Right lobe of liver (tissue), 6 donors: ENCODE measurements at regions not wholly inside any gene's neighbourhood (a gene's known extent, or its start where the extent isn't known, plus 50 kb on each side); places are given as distances from the start of the nearest gene placed in this dataset.
A peak's percentile ranks its signal among the peaks of the same experiment; 100 is the strongest.

Experiments used
- ATAC-seq, 4 donors: fragments of 200-7000 bp; cut with Tn5 transposase; one replicate each; pipeline ENCODE4 v1.9.1; 2020; ENCODE audit warnings: mild to moderate bottlenecking in 4 of 4, moderate library complexity in 4 of 4
- DNase-seq, 3 donors: peaks; one replicate each; pipeline ENCODE4 v3.0.0-alpha.2; 2020
- H3K27ac ChIP-seq, 3 donors: fragments of 200-600 bp; one replicate each; pipeline ENCODE4 v1.8.0; 2022
- H3K27me3 ChIP-seq, 2 donors: fragments of 200-600 bp; one replicate each; pipeline ENCODE4 v1.8.0; 2022
- H3K36me3 ChIP-seq, 4 donors: fragments of 200-600 bp; sonication (generic) in 1 of 4; one replicate each; pipeline versions ENCODE4 v1.5.1 to v1.8.0; 2017 to 2022; ENCODE audit warnings: control low read depth in 1 of 4
- H3K4me1 ChIP-seq, 4 donors: fragments of 200-600 bp; sonication (generic) in 1 of 4; one replicate each; pipeline versions ENCODE4 v1.5.1 to v1.8.0; 2017 to 2022; ENCODE audit warnings: control low read depth in 1 of 4
- H3K4me3 ChIP-seq, 3 donors: fragments of 200-600 bp; one replicate each; pipeline ENCODE4 v1.8.0; 2022
- H3K9me3 ChIP-seq, 4 donors: fragments of 200-600 bp; sonication (generic) in 1 of 4; one replicate each; pipeline versions ENCODE4 v1.5.1 to v1.8.0; 2017 to 2022; ENCODE audit warnings: control low read depth in 1 of 4
- CTCF ChIP-seq, 4 donors: fragments of 200-600 bp in 3 of 4; fragments of 450-650 bp in 1 of 4; IDR thresholded peaks; one replicate each; pipeline versions ENCODE4 v1.5.1 to v1.8.0; 2016 to 2022; ENCODE audit warnings: antibody characterized with exemption in 4 of 4, mild to moderate bottlenecking in 2 of 4
- POLR2A ChIP-seq: fragments of 450-650 bp; IDR thresholded peaks from one replicate; pipeline ENCODE4 v1.6.1; 2017; ENCODE audit warnings: antibody characterized with exemption, mild to moderate bottlenecking
- WGBS: methylation state at CpG from one replicate; pipeline ENCODE4 v1.1.6; 2018; ENCODE audit warnings: low coverage, low lambda C conversion rate; ENCODE audit not compliant: insufficient coverage; ENCODE audit errors: missing lambda C conversion rate; 5-methylcytosine and 5-hydroxymethylcytosine counted together
- intact Hi-C, 2 donors: fragments of 100-400 bp; cut with DNase I; formaldehyde crosslinking; loops; one replicate each; pipeline versions ENCODE4 v1.11.2 to v1.14.1; 2022
- donor health status: DM: no; HTN: yes; CAD: no.
- donor health status: DM: no; HTN: no; CAD: no.
- donor health status: DM: no; HTN: no; CAD: no.
- donor health status: DM: no; HTN: yes; CAD: no.
- donor health status: DM: no; HTN: yes; CAD: no.

- Histone ChIP-seq H3K9me3 (no peaks in the 10 kb centered on the region), H3K4me3 (peak overlapping the region in 1 of 3 donors; percentile 19), H3K36me3 (no peaks in the 10 kb centered on the region), H3K4me1 (peaks cover 0 to 40% (median 0%) of the 10 kb centered on the region in 4 donors), H3K27ac (no peak overlapping the region), H3K27me3 (peaks cover 28 to 54% of the 10 kb centered on the region in 2 donors)
- no peak for DNase-seq
- 2% methylated on average over 42 of the region's 71 CpGs for WGBS
- ATAC-seq = peak in 3 of 4 donors; percentile 24 to 39 (median 30)
- TF ChIP-seq CTCF (IDR thresholded peaks at IDR 0.05) = no peak
- no peak for TF ChIP-seq POLR2A
- intact Hi-C loops = no loop called here
Observed at GRCh38 chr3:43996379-43997301, 245.0 kb upstream of the TOPAZ1 start.

GRCh38 chr3:43997316-43997715 lies 244.4 kb upstream of the TOPAZ1 start:
- DNase-seq (no peak), ATAC-seq (no peak)
- H3K27ac ChIP-seq = no peak overlapping the region
- peaks cover 28 to 54% of the 10 kb centered on the region in 2 donors for H3K27me3 ChIP-seq
- intact Hi-C loops = no loop called here
- 4% methylated on average over 12 of the region's 12 CpGs for WGBS
- no peaks in the 10 kb centered on the region for H3K36me3 ChIP-seq
- H3K4me3 ChIP-seq = no peak overlapping the region
- no peaks in the 10 kb centered on the region for H3K9me3 ChIP-seq
- H3K4me1 ChIP-seq = peaks cover 0 to 40% (median 0%) of the 10 kb centered on the region in 4 donors
- no peak for TF ChIP-seq POLR2A

GRCh38 chr3:43997788-43998369 lies 243.8 kb upstream of the TOPAZ1 start:
- no peak overlapping the region for H3K4me3 ChIP-seq
- peaks cover 28 to 54% of the 10 kb centered on the region in 2 donors for H3K27me3 ChIP-seq
- DNase-seq (no peak), ATAC-seq (no peak)
- no peaks in the 10 kb centered on the region for H3K9me3 ChIP-seq
- H3K4me1 ChIP-seq = peaks cover 0 to 40% (median 0%) of the 10 kb centered on the region in 4 donors
- H3K27ac ChIP-seq = no peak overlapping the region
- no peak for TF ChIP-seq CTCF (IDR thresholded peaks at IDR 0.05)
- TF ChIP-seq POLR2A = no peak
- WGBS = 3% methylated on average over 22 of the region's 33 CpGs
- intact Hi-C loops = no loop called here
- H3K36me3 ChIP-seq = no peaks in the 10 kb centered on the region

GRCh38 chr3:43998370-43998835 lies 243.3 kb upstream of the TOPAZ1 start:
- 7% methylated on average over 17 of the region's 25 CpGs for WGBS
- peak in 3 of 4 donors; percentile 7 to 18 (median 11) for ATAC-seq
- Histone ChIP-seq H3K27me3 (peaks cover 28 to 54% of the 10 kb centered on the region in 2 donors), H3K9me3 (no peaks in the 10 kb centered on the region), H3K4me3 (peak overlapping the region in 1 of 3 donors; percentile 36), H3K27ac (no peak overlapping the region), H3K36me3 (no peaks in the 10 kb centered on the region), H3K4me1 (peaks cover 0 to 40% (median 0%) of the 10 kb centered on the region in 4 donors)
- TF ChIP-seq POLR2A (no peak), CTCF (IDR thresholded peaks at IDR 0.05) (no peak)
- intact Hi-C loops = no loop called here
- DNase-seq = no peak
